Esophagus mucosa (tissue), 1 donor: ENCODE measurements at regions not wholly inside any gene's neighbourhood (a gene's known extent, or its start where the extent isn't known, plus 50 kb on each side); places are given as distances from the start of the nearest gene placed in this dataset.

ENCODE experiments used
- ATAC-seq: fragments of 200-7000 bp; cut with Tn5 transposase; one replicate; pipeline ENCODE4 v1.9.1; 2020
- donor health status: DM: yes; HTN: yes; CAD: no.

DNA sequence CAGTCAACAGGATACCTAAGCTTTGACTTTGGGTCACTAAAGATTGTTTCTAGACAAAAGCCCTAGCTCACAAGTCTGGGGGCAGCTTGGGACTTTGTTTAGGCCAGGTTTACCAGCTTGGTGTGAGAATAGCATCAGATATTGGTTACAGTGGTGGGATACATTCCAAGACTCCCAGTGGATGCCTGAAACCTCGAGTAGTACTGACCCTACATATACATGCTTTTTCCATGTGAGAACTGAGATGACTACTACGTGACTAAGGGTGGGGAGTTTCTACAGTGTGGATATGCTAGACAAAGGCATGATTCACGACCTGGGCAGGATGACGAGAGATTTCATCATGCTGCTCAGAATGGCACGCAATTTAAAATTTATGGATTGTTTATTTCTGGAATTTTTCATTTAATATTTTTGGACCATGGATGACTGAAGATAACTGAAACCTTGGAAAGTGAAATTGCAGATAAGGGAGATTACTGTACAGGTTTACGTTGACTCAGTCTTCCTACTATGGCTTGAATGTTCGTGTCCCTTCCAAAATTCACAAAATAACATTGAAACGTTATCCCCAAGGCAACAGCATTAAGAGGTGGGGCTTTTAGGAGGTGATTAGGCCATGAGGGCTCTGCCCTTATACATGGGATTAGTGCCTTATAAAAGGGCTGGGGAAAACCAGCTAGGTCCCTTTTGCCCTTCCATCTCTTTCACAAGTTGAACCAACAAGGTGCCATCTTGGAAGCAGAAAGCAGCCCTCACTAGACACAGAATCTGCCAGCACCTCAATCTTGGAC, 50.2 kb upstream of the CTAGE1 start:
- peak; percentile 96 for ATAC-seq

DNA sequence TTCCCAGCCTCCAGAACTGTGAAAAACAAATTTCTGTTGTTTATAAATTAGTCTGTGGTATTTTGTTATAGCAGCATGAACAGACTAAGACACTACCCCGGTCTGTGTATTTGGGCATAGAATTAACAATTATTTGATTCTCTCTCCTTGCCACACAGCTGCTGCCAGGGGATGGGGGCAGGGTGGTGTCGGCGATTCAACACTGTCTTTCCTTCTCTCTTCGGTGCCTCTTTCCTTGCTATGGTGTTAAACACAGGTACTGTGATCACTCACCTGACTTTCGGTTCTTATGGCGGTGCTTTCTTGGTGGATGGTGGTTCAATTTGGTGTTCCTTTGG, 50.8 kb upstream of the CTAGE1 start:
- ATAC-seq, result no peak

- no peak for ATAC-seq
These were observed 51.5 kb upstream of the CTAGE1 start for GRCh38 chr18:22469061-22469734.

DNA sequence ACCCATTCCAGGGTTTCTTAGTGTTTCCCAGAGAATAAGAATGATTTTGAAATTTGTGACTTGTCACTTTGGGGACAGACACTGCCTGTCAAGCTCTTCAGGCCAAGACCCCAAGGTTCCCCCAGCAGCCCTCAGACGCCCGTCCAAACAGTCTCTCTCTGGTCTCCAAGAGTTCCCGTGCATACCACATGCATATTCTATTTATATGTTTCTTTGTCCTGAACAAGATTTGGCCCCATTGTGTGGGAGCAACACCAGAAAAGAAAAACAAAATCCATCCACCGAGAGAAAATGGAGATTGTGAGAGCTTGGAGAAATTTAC, 52.2 kb upstream of the CTAGE1 start:
- no peak for ATAC-seq

GRCh38 chr18:22470248-22471235, 52.8 kb upstream of the CTAGE1 start:
- no peak for ATAC-seq

DNA sequence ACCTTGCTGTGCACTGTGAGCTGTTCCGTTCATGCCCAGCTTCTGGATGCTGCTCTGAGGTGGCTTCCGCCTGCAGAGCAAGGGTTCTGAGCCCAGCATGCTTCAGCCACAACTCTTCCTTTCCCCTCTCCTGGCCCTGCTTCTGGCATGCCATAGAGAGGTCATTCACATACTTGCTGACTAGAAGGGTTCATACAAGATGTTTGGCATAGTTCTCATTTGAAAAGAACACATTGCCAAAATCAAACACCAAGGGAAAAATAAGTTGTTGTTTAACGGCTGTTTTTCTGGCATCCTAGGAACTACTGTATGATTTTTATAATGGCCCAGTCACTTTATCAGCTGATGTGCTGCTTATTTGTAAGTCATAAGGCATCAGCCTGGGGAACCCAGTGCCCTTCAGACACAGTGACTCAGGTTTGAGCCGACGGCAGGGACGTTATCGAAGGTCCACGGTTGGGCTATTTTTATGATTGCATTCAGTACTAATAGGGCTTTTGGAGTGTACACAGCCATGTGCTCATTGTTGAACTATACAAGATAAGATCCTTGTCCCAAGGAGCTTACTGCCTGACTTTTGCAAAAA, 53.9 kb upstream of the CTAGE1 start:
- no peak for ATAC-seq

DNA sequence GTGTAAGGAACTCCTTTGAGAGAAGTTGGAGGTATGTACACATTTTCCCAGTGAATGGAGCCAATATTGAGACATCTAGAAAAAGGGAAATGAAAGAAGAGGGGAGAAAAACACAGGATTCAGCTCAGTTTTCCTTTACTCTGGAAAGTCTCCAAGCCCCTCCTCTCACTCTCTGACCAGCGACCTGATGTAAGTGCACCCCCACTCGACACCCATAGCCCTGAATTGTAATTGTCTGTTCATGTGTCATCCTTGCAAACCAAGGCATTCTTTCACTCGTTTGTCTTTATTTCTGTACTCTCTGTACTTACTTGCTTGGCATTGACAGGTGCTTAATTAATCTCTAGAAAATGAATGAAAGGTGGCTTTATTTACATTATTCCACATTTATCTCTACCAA, 55.7 kb upstream of the CTAGE1 start:
- ATAC-seq, result no peak

GRCh38 chr18:22475426-22476100, 57.8 kb upstream of the CTAGE1 start:
- no peak for ATAC-seq

DNA sequence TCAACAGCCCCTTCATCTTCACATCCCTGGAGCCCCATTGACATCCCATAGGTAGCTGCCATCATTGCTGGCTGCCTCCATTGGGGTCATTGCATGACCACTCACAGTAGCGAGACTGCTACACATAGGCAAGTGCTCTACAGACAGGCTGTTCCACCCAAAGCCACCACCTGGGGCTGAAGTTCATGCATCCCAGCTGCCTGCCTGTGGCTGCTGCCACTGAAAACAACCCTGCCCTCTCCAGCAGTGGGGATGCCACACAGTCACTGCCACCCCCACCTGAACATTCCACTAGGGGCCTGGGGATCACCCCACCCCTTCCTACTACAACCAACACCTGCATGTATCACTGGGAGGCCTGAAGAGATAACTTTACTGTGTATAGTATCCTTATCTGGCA, 59.5 kb upstream of the CTAGE1 start:
- no peak for ATAC-seq

DNA sequence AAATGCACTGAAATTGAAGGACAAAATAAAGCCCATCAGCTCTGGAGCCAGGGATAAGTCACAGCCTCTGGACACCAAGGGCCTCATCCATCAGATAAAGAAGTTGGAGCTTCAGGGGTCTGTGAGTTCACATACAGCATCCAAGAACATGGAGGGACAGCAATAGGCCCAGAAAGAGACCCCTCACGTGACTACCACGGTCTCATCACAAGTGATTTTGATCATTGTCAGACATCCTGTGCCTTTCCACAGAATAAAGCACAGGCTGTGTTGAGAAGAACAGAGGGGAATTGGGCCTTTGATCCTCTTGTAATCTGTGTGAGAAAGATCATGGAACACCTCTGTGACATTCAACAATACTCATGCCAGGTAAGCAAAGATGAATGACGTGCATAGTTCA, 65.2 kb upstream of the CTAGE1 start:
- ATAC-seq, result no peak

DNA sequence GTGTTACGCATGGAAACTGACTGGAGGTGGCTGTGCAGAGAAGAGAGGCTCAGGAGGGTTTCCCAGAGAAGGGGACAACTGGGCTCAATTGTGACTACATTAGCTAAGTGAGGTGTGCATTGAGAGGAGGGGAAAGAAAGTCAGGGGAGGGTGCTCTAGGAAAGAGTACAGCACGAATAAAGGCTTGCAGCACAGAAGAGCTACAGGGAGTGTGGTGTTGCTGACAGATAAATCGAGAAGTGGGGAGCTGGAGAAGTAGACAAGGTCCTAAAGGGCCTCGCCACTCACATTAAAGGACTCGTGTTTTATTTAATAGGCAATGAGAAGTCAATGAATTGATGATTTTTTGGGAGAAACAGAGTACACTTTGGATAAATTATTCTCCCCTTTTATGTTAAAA, 65.7 kb upstream of the CTAGE1 start:
- no peak for ATAC-seq

- ATAC-seq, result no peak
These were observed 66.8 kb upstream of the CTAGE1 start for GRCh38 chr18:22484471-22484870.

DNA sequence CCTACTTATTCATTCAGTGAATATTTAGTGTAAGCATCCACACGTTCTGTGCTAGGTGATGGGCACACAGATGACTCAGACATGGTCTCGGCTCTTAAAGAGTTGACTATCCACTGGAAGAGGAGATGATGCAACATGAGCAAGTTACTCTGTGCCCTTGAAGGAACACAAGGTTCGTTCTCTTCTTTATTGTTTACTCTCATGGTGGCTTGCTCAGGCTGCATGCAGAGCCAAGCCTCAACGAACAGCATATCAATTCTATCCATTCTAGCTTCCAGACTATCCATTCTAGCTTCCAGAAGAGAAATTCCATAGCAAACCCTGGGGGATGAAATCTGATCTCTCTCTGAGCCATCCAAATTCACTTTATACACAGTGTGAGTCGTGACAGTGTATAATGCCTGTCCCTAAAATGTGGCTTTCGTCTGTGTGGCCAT, 68.1 kb upstream of the CTAGE1 start:
- ATAC-seq, result no peak

GRCh38 chr18:22486667-22487066, 69.0 kb upstream of the CTAGE1 start:
- ATAC-seq, result no peak

DNA sequence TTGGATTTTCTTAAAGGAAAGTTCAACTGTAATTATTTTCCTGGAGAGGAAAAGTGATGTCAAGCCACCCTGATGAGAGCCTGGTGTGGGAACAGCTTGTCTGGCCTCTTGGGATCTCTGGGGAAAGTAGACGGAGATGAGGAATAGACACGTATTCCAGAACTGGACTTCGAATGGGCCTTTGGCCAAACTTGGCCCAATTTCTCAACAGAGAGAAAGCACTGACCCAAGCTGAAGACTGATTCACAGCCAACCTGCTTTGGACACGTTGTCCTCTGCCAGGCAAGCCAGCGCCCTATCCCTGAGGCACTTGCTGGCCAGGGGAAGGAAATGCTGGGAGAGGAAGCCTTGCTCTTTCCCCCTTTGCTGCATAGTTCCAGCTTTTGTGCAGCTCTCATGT, 70.8 kb upstream of the CTAGE1 start:
- no peak for ATAC-seq

DNA sequence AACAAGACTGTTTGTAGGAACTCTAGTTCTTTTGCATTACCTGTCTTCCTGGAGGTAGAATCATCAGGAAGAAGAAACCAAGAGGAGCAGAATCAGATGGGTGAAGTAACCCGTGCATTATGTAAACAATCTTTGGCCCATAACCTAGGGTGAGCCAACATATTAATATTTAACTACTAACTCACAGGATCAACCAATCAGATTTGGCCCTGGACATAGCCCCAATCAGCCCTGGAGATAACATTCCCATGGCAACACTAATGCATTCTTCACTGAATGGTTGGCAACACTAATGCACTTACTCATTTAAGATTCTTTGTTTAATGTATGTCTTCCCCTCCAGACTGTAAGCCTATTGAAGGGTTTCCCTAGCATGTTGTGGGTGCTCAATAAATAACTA, 72.0 kb upstream of the CTAGE1 start:
- ATAC-seq, result no peak

DNA sequence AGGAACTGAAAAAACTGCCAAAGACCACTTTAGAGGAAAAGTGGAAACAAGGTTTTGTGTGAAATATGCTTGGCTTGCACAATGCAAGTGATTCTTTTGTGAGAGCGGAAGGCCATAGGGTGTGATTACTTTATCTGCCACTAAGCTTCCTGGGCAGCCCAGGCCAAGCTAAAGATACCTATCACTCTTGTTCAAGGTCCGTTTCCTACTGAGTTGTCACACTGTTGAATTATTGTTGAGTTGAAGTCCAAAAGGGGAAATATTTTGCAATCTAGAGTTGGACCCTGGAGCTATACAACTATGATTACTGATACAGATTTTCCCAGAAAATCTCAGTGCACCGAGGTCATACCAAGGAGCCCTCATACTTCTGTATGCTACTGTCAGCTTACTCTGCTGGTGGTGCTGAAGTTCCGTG, 72.7 kb upstream of the CTAGE1 start:
- no peak for ATAC-seq

DNA sequence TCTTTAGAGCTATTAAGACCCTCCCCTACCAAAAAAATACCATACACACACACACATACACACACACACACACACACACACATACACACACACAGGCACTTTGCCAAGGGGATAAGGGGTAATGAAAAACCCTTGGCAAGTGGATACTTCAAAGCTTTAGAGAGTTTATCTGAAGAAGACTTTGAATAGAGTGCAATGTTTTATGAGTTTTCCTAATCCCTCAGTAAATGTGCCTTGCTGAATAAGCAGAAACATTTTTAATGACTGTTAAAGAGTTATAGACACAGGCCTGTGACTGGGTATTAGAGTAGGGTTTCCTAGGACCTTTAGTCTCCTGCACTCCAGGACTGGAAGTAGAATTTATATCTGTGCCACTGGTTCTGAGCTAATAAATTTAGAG, 75.5 kb upstream of the CTAGE1 start:
- no peak for ATAC-seq

DNA sequence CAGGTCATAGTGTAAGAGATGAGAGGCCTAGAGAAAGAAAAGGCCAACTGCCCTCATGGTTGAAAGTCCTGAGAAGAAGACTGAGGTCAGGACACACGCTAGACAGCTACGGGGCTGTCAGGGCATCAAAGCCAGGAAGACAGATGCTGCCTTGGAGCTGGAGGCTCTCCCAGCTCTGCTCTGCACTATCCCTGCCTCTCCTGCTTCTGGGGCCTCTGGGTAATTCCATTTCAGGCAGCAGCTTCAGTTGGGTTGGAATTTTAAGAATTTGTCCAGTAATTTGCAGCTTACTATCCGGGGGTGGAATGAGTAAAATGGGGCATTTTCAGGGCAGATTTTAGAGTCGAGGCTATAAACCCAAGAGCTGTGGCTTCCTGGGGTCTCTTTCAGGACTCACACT, 76.2 kb upstream of the CTAGE1 start:
- ATAC-seq, result no peak

- ATAC-seq, result no peak
These were observed 77.1 kb upstream of the CTAGE1 start for GRCh38 chr18:22494771-22495170.

DNA sequence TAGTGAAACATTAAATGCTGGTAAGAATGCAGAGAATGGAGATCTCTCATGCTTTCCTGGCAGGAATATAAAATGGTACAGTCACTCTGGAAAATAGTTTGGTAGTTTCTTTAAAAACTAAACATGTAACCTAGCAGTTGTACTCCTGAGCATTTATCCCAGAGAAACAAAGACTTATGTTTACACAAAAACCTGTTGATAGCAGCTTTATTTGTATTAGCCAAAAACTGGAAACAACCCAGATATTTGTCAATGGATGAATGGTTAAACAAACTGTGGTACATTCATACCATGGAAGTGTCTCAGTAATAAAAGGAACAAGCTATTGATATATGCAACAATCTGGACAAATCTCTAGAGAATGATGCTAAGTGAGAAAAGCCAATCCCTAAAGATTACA, 81.7 kb upstream of the CTAGE1 start:
- ATAC-seq, result no peak

DNA sequence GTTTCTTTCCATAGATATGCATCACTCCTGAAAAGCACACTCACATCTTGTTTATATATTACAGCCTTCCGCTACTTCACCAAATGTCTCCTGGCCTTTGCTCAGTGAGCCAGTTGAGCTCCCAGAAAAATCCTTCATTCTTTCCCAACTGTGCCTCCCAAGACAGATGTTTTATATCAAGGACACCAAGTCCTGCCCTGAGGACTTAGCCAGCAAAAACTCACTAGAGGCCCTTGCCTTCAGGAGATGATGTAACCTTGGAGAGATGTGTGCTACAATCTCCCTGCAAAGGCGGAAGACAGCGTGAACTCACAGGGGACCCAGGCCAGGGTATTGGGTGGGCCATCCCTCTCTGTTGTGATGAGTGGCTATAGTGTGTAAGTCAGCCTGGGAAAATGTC, 86.1 kb upstream of the CTAGE1 start:
- ATAC-seq, result no peak
